ENCODE measurements at regions not wholly inside any gene's neighbourhood (a gene's known extent, or its start where the extent isn't known, plus 50 kb on each side); places are given as distances from the start of the nearest gene placed in this dataset.

GRCh38 chr9:106082621-106083020 is 388.3 kb downstream of the TMEM38B start:
- TF ChIP-seq OVOL2 (CRISPR knock-in tag; IDR thresholded peaks at IDR 0.05; ENCODE audit: borderline replicate concordance) (no peak), CTCF (IDR thresholded peaks at IDR 0.05) (no peak), NR2C2 (CRISPR knock-in tag; IDR thresholded peaks at IDR 0.05) (no peak), ZNF671 (CRISPR knock-in tag; IDR thresholded peaks at IDR 0.05) (no peak), ATF2 (CRISPR knock-in tag; IDR thresholded peaks at IDR 0.05; ENCODE audit: borderline replicate concordance, low read depth) (no peak), SP1 (CRISPR knock-in tag; conservative IDR thresholded peaks at IDR 0.05) (no peak), TP53 (CRISPR knock-in tag; IDR thresholded peaks at IDR 0.05) (no peak), TCF7 (CRISPR knock-in tag; IDR thresholded peaks at IDR 0.05; ENCODE audit: low read depth) (no peak), CREB1 (CRISPR knock-in tag; IDR thresholded peaks at IDR 0.05) (no peak), ZNF121 (CRISPR knock-in tag; IDR thresholded peaks at IDR 0.05) (no peak), ESRRA (CRISPR knock-in tag; IDR thresholded peaks at IDR 0.05; ENCODE audit: borderline replicate concordance) (no peak), TEAD4 (CRISPR knock-in tag; IDR thresholded peaks at IDR 0.05) (no peak), ZNF512 (CRISPR knock-in tag; IDR thresholded peaks at IDR 0.05; ENCODE audit: borderline replicate concordance) (no peak)
- TF ChIP-seq, protein P1, sequence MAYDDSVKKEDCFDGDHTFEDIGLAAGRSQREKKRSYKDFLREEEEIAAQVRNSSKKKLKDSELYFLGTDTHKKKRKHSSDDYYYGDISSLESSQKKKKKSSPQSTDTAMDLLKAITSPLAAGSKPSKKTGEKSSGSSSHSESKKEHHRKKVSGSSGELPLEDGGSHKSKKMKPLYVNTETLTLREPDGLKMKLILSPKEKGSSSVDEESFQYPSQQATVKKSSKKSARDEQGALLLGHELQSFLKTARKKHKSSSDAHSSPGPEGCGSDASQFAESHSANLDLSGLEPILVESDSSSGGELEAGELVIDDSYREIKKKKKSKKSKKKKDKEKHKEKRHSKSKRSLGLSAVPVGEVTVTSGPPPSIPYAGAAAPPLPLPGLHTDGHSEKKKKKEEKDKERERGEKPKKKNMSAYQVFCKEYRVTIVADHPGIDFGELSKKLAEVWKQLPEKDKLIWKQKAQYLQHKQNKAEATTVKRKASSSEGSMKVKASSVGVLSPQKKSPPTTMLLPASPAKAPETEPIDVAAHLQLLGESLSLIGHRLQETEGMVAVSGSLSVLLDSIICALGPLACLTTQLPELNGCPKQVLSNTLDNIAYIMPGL (CRISPR knock-in tag; IDR thresholded peaks at IDR 0.05) = no peak

Data from WTC11 (cell line).